Astrocyte (in vitro differentiated cells and primary cell): ENCODE measurements at regions not wholly inside any gene's neighbourhood (a gene's known extent, or its start where the extent isn't known, plus 50 kb on each side); places are given as distances from the start of the nearest gene placed in this dataset.
A peak's percentile ranks its signal among the peaks of the same experiment; 100 is the strongest.

Experiments used
- DNase-seq: peaks from one replicate; pipeline ENCODE4 v3.0.0-alpha.2; 2010; ENCODE audit warnings: low read depth
- FAIRE-seq: peaks from 2 replicates; lab custom pipeline; 2011; peaks lifted over from hg19 to GRCh38; lab: Jason Lieb, UNC
- H2AFZ ChIP-seq: 2 replicates; pipeline ENCODE4 v1.6.0; 2012; ENCODE audit warnings: low read depth, low read length, inconsistent platforms
- H3K27ac ChIP-seq: 2 replicates; pipeline ENCODE4 v1.5.1; 2011; ENCODE audit warnings: low read depth, low read length, inconsistent platforms
- H3K27me3 ChIP-seq: 2 replicates; pipeline ENCODE4 v1.6.0; 2011; ENCODE audit warnings: low read length, inconsistent platforms; ENCODE audit not compliant: insufficient read depth
- H3K36me3 ChIP-seq: 2 replicates; pipeline ENCODE4 v1.5.1; 2011; ENCODE audit warnings: low read length, inconsistent platforms; ENCODE audit not compliant: insufficient read depth
- H3K4me1 ChIP-seq: 2 replicates; pipeline ENCODE4 v1.5.1; 2011; ENCODE audit warnings: low read length, inconsistent platforms; ENCODE audit not compliant: insufficient read depth
- H3K4me2 ChIP-seq: 2 replicates; pipeline ENCODE4 v1.6.0; 2012; ENCODE audit warnings: low read length, inconsistent platforms
- H3K4me3 ChIP-seq: 2 replicates; pipeline ENCODE4 v1.5.1; 2011; ENCODE audit warnings: low read depth, mild to moderate bottlenecking, low read length, inconsistent platforms; ENCODE audit not compliant: insufficient read depth
- H3K79me2 ChIP-seq: 2 replicates; pipeline ENCODE4 v1.6.0; 2012; ENCODE audit warnings: mild to moderate bottlenecking, low read length, inconsistent platforms; ENCODE audit not compliant: insufficient read depth
- H3K9ac ChIP-seq: 2 replicates; pipeline ENCODE4 v1.6.0; 2012; ENCODE audit warnings: mild to moderate bottlenecking, low read length, inconsistent platforms
- H3K9me3 ChIP-seq: 2 replicates; pipeline ENCODE4 v1.5.1; 2012; ENCODE audit warnings: low read depth, mild to moderate bottlenecking, low read length, inconsistent platforms; ENCODE audit not compliant: insufficient read depth
- H4K20me1 ChIP-seq: 2 replicates; pipeline ENCODE4 v1.6.0; 2012; ENCODE audit warnings: low read length, inconsistent platforms; ENCODE audit not compliant: insufficient read depth
- H3K27ac Mint-ChIP-seq: one replicate; pipeline ENCODE4 v1.8.0; 2021; ENCODE audit warnings: mild to moderate bottlenecking, mixed read lengths; ENCODE audit not compliant: unreplicated experiment
- H3K27me3 Mint-ChIP-seq: one replicate; pipeline ENCODE4 v1.8.0; 2021; ENCODE audit warnings: low read depth, mixed read lengths; ENCODE audit not compliant: unreplicated experiment
- H3K36me3 Mint-ChIP-seq: one replicate; pipeline ENCODE4 v1.8.0; 2021; ENCODE audit warnings: low read depth, mixed read lengths; ENCODE audit not compliant: unreplicated experiment
- H3K4me1 Mint-ChIP-seq: one replicate; pipeline ENCODE4 v1.8.0; 2021; ENCODE audit warnings: low read depth, mixed read lengths; ENCODE audit not compliant: unreplicated experiment
- H3K4me3 Mint-ChIP-seq: one replicate; pipeline ENCODE4 v1.8.0; 2021; ENCODE audit warnings: mild to moderate bottlenecking, moderate library complexity, mixed read lengths; ENCODE audit not compliant: unreplicated experiment
- H3K9me3 Mint-ChIP-seq: one replicate; pipeline ENCODE4 v1.8.0; 2021; ENCODE audit warnings: mild to moderate bottlenecking, mixed read lengths; ENCODE audit not compliant: unreplicated experiment
- EZH2 ChIP-seq: IDR thresholded peaks from 2 replicates; pipeline ENCODE4 v1.6.1; 2012; ENCODE audit warnings: mild to moderate bottlenecking, low read length, inconsistent platforms; ENCODE audit not compliant: insufficient read depth
- TF ChIP-seq, protein P1 (sequence below): IDR thresholded peaks from 2 replicates; pipeline ENCODE4 v1.5.1; 2011; ENCODE audit warnings: low read depth, mild to moderate bottlenecking, inconsistent platforms, low read length, moderate library complexity; ENCODE audit not compliant: insufficient read depth

DNA sequence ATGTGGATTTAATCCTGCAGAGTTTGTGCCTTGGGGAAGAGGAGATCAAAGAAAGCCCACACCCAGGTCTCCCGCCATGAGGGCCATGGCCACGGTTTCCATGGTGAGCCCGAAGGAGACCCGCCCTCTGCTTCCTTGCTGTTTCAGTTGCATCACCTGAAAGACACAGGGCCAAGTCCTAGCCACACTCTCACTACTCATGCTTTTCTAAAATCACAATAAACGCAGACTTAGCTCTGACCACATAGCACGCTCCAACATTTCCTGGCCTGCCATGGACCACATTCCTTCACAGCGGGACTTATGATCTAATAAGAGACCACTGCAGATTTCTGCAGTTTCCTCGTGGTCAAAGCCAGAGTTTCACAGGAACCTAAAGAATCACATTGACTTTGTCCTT is 426.0 kb upstream of the NR3C2 start:
- no peaks in the 10 kb centered on the region for H4K20me1 ChIP-seq
- TF ChIP-seq, protein P1, sequence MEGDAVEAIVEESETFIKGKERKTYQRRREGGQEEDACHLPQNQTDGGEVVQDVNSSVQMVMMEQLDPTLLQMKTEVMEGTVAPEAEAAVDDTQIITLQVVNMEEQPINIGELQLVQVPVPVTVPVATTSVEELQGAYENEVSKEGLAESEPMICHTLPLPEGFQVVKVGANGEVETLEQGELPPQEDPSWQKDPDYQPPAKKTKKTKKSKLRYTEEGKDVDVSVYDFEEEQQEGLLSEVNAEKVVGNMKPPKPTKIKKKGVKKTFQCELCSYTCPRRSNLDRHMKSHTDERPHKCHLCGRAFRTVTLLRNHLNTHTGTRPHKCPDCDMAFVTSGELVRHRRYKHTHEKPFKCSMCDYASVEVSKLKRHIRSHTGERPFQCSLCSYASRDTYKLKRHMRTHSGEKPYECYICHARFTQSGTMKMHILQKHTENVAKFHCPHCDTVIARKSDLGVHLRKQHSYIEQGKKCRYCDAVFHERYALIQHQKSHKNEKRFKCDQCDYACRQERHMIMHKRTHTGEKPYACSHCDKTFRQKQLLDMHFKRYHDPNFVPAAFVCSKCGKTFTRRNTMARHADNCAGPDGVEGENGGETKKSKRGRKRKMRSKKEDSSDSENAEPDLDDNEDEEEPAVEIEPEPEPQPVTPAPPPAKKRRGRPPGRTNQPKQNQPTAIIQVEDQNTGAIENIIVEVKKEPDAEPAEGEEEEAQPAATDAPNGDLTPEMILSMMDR, result no peak
- no peak for TF ChIP-seq EZH2
- H3K79me2 ChIP-seq, result no peaks in the 10 kb centered on the region
- no peaks in the 10 kb centered on the region for H3K36me3 ChIP-seq
- Mint-ChIP-seq H3K27ac (no peak overlapping the region), H3K9me3 (no peaks in the 10 kb centered on the region), H3K36me3 (no peaks in the 10 kb centered on the region), H3K4me3 (no peak overlapping the region), H3K27me3 (no peaks in the 10 kb centered on the region), H3K4me1 (peaks cover 1% of the 10 kb centered on the region)
- no peaks in the 10 kb centered on the region for H3K27me3 ChIP-seq
- H3K9me3 ChIP-seq, result no peaks in the 10 kb centered on the region
- H3K4me3 ChIP-seq, result no peak overlapping the region
- H2AFZ ChIP-seq, result no peak overlapping the region
- H3K27ac ChIP-seq, result no peak overlapping the region
- H3K4me1 ChIP-seq, result peaks cover 4% of the 10 kb centered on the region
- FAIRE-seq (no peak), DNase-seq (peak; percentile 20)
- no peak overlapping the region for H3K4me2 ChIP-seq
- H3K9ac ChIP-seq, result no peak overlapping the region

DNA sequence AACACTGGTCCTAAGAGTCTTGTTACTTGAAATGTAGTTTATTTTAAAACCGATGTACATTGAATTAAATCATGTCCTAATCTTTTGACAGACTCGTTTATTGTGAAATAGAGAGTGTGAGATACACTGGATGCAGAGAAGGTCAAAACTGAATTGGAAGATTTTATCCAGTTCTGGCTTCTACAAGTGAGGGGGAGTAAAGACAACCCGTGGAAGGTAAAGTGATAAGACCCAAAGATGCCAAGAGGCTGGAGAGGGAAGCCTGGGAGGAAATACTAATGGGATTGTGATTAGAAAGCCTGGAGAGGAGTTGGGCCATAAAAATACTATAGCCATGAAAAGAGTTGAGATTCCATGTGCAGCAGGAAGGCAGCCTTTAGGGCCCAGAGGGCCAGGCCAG is 424.5 kb upstream of the NR3C2 start:
- no peak for FAIRE-seq
- Histone ChIP-seq H3K9me3 (no peaks in the 10 kb centered on the region), H3K36me3 (no peaks in the 10 kb centered on the region), H2AFZ (no peak overlapping the region), H3K27ac (no peak overlapping the region), H4K20me1 (no peaks in the 10 kb centered on the region), H3K4me3 (no peak overlapping the region), H3K79me2 (no peaks in the 10 kb centered on the region), H3K27me3 (no peaks in the 10 kb centered on the region), H3K4me1 (peaks cover 4% of the 10 kb centered on the region), H3K4me2 (no peak overlapping the region), H3K9ac (no peak overlapping the region)
- DNase-seq, result no peak
- Mint-ChIP-seq H3K27me3 (no peaks in the 10 kb centered on the region), H3K4me3 (no peak overlapping the region), H3K27ac (no peak overlapping the region), H3K9me3 (no peaks in the 10 kb centered on the region), H3K36me3 (no peaks in the 10 kb centered on the region), H3K4me1 (peaks cover 1% of the 10 kb centered on the region)
- no peak for TF ChIP-seq EZH2
- TF ChIP-seq, protein P1, result no peak

DNA sequence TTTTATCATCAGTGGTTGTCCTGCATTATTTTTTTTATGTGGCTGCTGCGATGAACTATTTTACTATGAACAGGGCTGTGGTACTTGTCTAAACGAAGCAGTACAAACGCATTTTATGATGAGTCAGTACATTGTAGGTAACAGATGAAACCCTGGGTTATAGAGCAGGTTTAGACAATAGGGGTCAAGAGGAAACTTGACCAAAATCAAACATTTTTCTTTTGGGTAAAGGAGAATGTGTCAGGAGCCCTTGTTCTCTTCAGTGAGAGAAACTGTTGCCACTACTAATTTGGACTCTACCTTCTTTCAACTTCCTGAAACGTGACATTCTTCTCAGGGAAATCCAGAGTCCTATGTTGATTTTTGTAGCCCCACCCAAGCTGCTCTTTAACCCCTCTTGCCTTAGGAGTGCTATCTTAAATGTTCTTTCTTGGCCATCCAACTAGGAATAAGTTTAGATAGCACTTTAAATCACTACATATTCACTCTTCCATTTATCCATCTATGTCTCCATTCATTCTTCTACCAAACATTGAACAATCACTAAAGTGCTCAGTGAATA is 415.8 kb upstream of the NR3C2 start:
- no peak for FAIRE-seq
- H3K9ac ChIP-seq, result no peak overlapping the region

More for the DNA sequence above, 415.8 kb upstream of the NR3C2 start:
- H3K9me3 Mint-ChIP-seq, result peaks cover 5% of the 10 kb centered on the region
- H3K36me3 Mint-ChIP-seq, result no peaks in the 10 kb centered on the region
- no peak overlapping the region for H3K4me3 ChIP-seq
- no peak for DNase-seq
- H3K27ac Mint-ChIP-seq, result peak overlapping the region; percentile 23
- H3K27me3 ChIP-seq, result no peaks in the 10 kb centered on the region
- H3K27me3 Mint-ChIP-seq, result no peaks in the 10 kb centered on the region
- H3K36me3 ChIP-seq, result no peaks in the 10 kb centered on the region
- no peak overlapping the region for H2AFZ ChIP-seq
- H3K4me3 Mint-ChIP-seq, result no peak overlapping the region
- no peak overlapping the region for H3K4me2 ChIP-seq
- no peaks in the 10 kb centered on the region for H3K4me1 ChIP-seq
- H4K20me1 ChIP-seq, result no peaks in the 10 kb centered on the region
- no peaks in the 10 kb centered on the region for H3K9me3 ChIP-seq
- peaks cover 11% of the 10 kb centered on the region for H3K4me1 Mint-ChIP-seq
- no peaks in the 10 kb centered on the region for H3K79me2 ChIP-seq
- TF ChIP-seq, protein P1, result no peak
- no peak for TF ChIP-seq EZH2
- H3K27ac ChIP-seq, result no peak overlapping the region
